HS-27A (cell line): ENCODE measurements at regions not wholly inside any gene's neighbourhood (a gene's known extent, or its start where the extent isn't known, plus 50 kb on each side); places are given as distances from the start of the nearest gene placed in this dataset.
"Not testable (repeated sequence)": the region's sequence is repeated elsewhere in the genome, so short reads cannot be mapped to it uniquely, and the experiment has no call there.

ENCODE experiments used
- DNase-seq: peaks from one replicate; pipeline ENCODE4 v3.0.0-alpha.2; 2012; ENCODE audit warnings: low read depth, missing footprints

- DNase-seq: no peak
These were observed 52.3 kb upstream of the FAT4 start for GRCh38 chr4:125262502-125262901.

- DNase-seq: no peak
These were observed 52.7 kb upstream of the FAT4 start for GRCh38 chr4:125262079-125262478.

DNA sequence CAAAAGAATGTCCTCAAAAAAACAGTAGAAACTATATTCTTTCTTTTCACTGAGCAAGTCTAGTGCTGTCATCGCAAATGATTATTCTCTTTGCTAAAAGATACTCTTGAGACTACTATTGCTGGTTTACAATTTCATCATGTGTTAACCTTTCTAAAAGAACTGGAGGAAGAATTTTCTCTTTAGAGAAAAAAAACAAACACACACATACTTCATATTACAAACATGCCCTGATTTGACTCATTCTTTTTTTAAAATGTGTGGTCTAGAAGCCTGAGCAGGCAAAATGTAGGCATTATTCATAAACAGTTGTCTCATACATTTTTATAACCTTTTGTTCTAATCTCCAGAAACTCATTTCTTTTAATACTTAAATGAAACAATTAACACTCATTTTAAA lies 60.6 kb upstream of the FAT4 start:
- no peak for DNase-seq

GRCh38 chr4:125244848-125245450 lies 69.8 kb upstream of the FAT4 start:
- DNase-seq: no peak

DNA sequence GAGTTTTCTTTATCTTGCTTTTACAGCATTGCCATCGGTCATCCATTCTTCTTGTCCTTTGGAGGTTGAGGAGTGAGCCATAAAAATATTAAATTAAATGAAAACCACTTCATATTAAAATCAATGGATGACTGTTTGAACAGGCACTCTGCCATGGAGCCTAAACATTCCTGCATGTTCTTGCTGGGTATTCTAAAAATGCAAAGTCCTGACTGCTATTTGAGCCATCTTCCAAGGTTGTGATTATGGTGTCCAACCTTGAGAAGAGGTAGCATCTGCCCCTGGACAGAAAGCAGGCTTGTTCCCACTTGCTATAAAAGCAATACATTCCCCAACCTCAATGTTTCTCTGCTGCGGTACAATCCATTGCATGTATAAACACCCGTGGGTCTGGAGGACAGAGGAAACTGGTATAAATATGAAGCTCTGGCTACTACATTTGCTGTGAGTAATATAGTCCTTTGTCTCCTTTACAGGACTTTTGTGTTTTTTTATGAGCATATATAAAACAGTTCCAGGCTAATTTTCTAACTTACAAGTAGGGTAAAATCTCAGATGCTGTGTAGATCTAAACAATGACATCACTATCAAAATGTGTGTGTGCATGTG lies 70.9 kb upstream of the FAT4 start:
- DNase-seq: no peak

- DNase-seq: no peak
These were observed 78.8 kb upstream of the FAT4 start for GRCh38 chr4:125235971-125236370.

DNA sequence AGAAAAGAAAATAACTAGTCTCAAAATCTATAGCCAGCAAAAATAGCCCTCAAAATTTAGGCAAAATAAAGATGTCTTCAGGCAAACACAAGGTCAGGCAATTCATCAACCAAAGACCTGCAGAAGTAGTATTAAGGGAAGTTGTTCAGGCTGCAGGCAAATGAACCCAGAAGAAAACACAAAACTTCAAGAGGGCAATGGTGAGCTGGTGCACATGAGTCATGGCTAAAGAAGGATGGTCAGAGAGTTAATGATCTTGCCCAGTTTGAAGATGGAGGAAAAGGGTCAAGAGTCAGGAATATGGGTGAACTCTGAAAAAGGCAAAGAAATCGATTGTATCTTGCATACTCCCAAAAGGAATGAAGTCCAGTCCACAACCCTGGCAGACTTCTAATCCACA lies 83.1 kb upstream of the FAT4 start:
- DNase-seq: no peak

DNA sequence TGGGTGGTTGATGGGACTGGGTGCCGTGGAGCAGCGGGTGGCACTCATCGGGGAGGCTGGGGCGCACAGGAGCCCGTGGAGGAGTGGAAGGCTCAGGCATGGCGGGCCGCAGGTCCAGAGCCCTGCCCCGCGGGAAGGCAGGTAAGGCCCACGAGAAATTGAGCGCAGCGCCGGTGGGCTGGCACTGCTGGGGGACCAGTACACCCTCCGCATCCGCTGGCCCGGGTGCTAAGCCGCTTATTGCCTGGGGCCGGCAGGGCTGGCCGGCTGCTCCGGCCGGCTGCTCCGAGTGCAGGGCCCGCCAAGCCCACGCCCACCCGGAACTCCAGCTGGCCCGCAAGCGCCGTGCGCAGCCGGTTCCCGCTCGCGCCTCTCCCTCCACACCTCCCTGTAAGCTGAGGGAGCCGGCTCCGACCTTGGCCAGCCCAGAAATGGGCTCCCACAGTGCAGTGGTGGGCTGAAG lies 85.1 kb upstream of the FAT4 start:
- DNase-seq: no peak

DNA sequence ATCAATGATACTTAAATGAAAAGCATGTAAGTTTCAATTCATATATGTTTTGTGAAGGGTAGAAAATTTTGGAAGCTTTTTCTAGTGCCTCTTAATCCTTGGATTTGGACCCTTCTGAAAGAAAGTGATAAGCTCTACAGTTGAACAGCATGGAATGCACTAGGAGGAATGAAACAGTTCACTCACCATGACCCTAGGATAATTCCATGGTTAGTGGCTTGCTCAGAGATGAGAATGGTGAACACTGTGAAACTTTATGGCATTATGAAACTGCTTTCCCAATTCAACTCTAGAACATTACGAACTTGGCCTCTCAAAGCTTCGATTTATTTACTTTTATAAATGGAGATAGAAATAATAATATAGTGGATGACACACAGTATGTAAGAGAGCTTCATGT lies 88.9 kb upstream of the FAT4 start:
- DNase-seq: no peak

GRCh38 chr4:125200556-125200955 lies 114.2 kb upstream of the FAT4 start:
- DNase-seq: no peak

- no peak for DNase-seq
These were observed 115.8 kb upstream of the FAT4 start for GRCh38 chr4:125198916-125199315.

DNA sequence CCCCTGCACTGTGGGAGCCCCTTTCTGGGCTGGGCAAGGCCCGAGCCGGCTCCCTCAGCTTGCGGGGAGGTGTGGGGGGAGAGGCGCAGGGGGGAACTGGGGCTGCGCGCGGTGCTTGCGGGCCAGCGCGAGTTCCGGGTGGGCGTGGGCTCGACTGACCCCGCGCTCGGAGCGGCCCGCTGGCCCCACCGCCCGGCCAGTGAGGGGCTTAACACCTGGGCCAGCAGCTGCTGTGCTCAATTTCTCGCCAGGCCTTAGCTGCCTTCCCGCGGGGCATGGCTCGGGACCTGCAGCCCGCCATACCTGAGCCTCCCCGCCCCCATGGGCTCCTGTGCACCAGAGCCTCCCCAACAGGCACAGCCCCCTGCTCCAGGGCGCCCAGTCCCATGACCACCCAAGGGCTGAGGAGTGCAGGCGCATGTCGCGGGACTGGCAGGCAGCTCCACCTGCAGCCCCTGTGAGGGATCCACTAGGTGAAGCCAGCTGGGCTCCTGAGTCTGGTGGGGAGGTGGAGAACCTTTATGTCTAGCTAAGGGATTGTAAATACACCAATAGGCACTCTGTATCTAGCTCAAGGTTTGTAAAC lies 122.8 kb upstream of the FAT4 start:
- DNase-seq: not testable (repeated sequence)

DNA sequence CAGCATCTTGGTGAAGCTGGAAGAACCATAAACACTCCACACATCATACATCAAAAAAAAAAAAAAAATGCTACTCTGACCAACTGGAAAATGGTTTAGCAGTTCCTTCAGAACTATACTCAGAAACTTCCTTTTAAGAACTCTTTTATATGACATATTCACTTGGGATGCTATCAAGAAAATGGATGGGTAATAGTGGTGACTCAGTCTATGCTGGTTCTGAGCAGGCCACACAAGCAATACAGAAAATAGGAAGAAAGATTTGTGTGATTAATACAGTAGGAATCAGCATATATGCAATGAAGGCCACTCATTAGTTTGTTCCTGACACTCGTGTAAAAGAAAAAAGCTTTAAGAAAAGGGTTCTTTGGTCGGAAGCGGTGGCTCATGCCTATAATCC lies 123.5 kb upstream of the FAT4 start:
- DNase-seq: no peak

- no peak for DNase-seq
These were observed 127.3 kb upstream of the FAT4 start for GRCh38 chr4:125187226-125188176.

DNA sequence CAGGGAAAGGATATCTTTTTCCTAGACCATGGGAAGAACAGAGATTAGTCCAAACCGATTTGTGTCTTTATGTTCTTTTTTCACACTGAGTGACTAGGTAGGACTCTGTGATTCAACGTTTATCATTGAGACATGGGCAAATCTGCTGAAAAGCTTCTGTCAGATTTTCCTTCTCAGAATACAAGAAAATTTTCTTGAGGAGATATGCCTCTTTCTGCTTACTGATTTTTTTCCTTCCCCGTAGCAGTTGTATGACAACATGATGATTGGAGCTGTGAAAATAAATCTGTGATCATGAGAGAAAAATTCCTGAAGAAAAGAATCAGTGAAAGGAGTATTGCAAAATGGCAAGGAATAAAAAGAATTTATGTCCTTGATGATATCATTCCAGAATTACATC lies 130.6 kb upstream of the FAT4 start:
- no peak for DNase-seq

- no peak for DNase-seq
These were observed 133.0 kb upstream of the FAT4 start for GRCh38 chr4:125181804-125182203.

DNA sequence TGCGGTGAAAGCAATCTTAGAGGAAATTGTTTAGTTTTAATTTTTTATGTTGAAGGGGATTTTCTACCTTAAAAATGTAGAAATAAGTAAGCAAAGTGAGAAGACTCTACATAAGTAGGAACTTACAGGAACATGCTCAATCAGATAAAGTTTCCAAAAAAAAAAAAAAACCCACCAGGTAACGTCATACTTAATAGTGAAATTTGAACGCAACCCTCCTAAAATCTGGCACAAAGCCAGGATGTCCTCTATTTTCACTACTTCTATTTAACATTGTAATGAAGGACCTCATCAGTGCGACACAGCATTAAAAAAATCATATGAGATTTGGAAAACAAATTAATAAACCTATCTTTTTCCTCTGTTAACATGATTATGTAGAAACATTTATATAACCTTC lies 135.0 kb upstream of the FAT4 start:
- no peak for DNase-seq

GRCh38 chr4:125169192-125169591 lies 145.6 kb upstream of the FAT4 start:
- no peak for DNase-seq

DNA sequence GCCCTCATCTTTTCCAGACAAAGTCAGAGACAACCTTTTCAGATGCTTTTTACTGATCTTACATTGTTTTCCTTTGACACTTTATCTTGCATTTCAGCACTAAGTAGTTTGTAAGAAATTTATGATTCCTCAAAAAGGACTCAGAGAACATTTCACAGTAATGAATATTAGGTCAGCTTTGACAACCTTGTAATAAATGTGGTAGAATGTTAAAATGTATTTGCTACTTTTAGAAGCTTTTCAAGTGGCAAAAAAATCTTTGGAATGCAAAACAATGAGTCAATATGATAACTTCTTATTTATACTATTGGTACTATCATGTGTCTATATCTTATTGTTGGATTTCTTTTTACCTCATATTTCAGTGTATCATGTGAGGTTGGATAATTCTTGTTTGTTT lies 146.2 kb upstream of the FAT4 start:
- peak; percentile 11 for DNase-seq

DNA sequence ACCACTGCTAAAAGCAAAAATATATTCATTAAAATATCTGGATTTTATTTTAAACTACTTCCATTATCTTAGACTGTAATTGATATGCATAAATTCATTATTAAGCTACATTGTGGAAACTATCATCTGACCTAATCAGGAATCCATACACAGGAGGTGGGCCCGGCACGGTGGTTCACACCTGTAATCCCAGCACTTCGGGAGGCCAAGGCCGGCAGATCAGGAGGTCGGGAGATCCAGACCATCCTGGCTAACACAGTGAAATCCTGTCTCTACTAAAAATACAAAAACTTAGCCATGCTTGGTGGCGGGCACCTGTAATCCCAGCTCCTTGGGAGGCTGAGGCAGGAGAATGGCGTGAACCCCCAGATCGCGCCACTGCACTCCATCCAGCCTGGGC lies 148.7 kb upstream of the FAT4 start:
- not testable (repeated sequence) for DNase-seq

- DNase-seq: no peak
These were observed 155.8 kb upstream of the FAT4 start for GRCh38 chr4:125159001-125159400.

DNA sequence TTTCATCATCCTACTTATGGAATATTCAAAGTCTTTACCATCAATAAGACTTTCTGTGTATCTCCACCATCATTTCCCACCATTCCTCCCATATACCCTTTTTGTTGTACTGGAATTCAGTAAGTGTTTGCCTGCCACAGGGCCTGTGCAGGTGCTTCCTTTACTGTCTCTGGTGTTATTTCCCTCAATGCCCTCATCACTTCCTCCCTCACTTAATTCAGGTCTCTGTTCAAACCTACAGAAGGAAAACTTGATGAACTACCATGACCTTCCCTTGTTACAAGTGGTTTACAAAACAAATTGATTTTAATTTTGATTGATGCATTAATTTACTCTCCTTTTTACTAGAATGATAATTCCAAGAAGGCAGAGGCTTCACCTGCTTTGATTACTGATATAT lies 159.5 kb upstream of the FAT4 start:
- no peak for DNase-seq
